Omental fat pad (tissue), 3 donors: ENCODE measurements at regions not wholly inside any gene's neighbourhood (a gene's known extent, or its start where the extent isn't known, plus 50 kb on each side); places are given as distances from the start of the nearest gene placed in this dataset.
A peak's percentile ranks its signal among the peaks of the same experiment; 100 is the strongest.
"Not testable (repeated sequence)": the region's sequence is repeated elsewhere in the genome, so short reads cannot be mapped to it uniquely, and the experiment has no call there.

Experiments used
- ATAC-seq: fragments of 150-250 bp; one replicate; pipeline ENCODE4 v1.9.1; 2016; ENCODE audit warnings: mild to moderate bottlenecking, moderate library complexity; ENCODE audit not compliant: low FRiP score
- DNase-seq: peaks from one replicate; pipeline ENCODE4 v3.0.0-alpha.2; 2019; ENCODE audit warnings: low spot score
- CTCF ChIP-seq, 3 donors: fragments of 450-650 bp; IDR thresholded peaks; one replicate each; pipeline ENCODE4 v1.5.1; 2016 to 2017; ENCODE audit warnings: antibody characterized with exemption in 3 of 3, mild to moderate bottlenecking in 3 of 3, moderate library complexity in 2 of 3

GRCh38 chr1:38728585-38728908 is 131.0 kb downstream of the RRAGC start:
- DNase-seq (no peak), ATAC-seq (no peak)
- TF ChIP-seq CTCF (IDR thresholded peaks at IDR 0.05) = no peak

- DNase-seq = peak; percentile 29
- no peak for TF ChIP-seq CTCF (IDR thresholded peaks at IDR 0.05)
- ATAC-seq = peak; percentile 83
Observed at GRCh38 chr1:38727684-38728584, 131.6 kb downstream of the RRAGC start.

GRCh38 chr1:38725321-38725961 is 134.1 kb downstream of the RRAGC start:
- not testable (repeated sequence) for ATAC-seq, DNase-seq

- no peak for TF ChIP-seq CTCF (IDR thresholded peaks at IDR 0.05)
- no peak for ATAC-seq
Observed at GRCh38 chr1:38724160-38725131, 135.1 kb downstream of the RRAGC start.

GRCh38 chr1:38721816-38722215 is 137.8 kb downstream of the RRAGC start:
- DNase-seq (no peak), ATAC-seq (no peak)
- TF ChIP-seq CTCF (IDR thresholded peaks at IDR 0.05) = no peak

More at GRCh38 chr1:38724160-38725131, 135.1 kb downstream of the RRAGC start:
- no peak for DNase-seq

GRCh38 chr1:38719880-38720279 is 139.7 kb downstream of the RRAGC start:
- ATAC-seq (no peak), DNase-seq (no peak)
- TF ChIP-seq CTCF (IDR thresholded peaks at IDR 0.05) = no peak

- ATAC-seq (no peak), DNase-seq (no peak)
- no peak for TF ChIP-seq CTCF (IDR thresholded peaks at IDR 0.05)
Observed at GRCh38 chr1:38718031-38718430, 141.5 kb downstream of the RRAGC start.
